IMR-90 (cell line): ENCODE measurements at regions not wholly inside any gene's neighbourhood (a gene's known extent, or its start where the extent isn't known, plus 50 kb on each side); places are given as distances from the start of the nearest gene placed in this dataset.

Source experiments
- BHLHE40 ChIP-seq: fragments of 150-350 bp; IDR thresholded peaks from 2 replicates; pipeline ENCODE4 v1.6.1; 2016; ENCODE audit warnings: mild to moderate bottlenecking, low read depth, low read length
- CEBPB ChIP-seq: IDR thresholded peaks from 2 replicates; pipeline ENCODE4 v1.6.1; 2012; ENCODE audit warnings: low read depth, low read length, improper control_type of control experiment
- MAFK ChIP-seq: IDR thresholded peaks from 2 replicates; pipeline ENCODE4 v1.6.1; 2012; ENCODE audit warnings: low read depth, low read length, improper control_type of control experiment
- MAZ ChIP-seq: IDR thresholded peaks from 2 replicates; pipeline ENCODE4 v1.6.1; 2012; ENCODE audit warnings: low read depth, mild to moderate bottlenecking, low read length, improper control_type of control experiment, moderate library complexity, borderline replicate concordance
- MXI1 ChIP-seq: IDR thresholded peaks from 2 replicates; pipeline ENCODE4 v1.6.1; 2012; ENCODE audit warnings: low read depth, mild to moderate bottlenecking, low read length, moderate library complexity, borderline replicate concordance
- NFE2L2 ChIP-seq: fragments of 150-350 bp; IDR thresholded peaks from 2 replicates; pipeline ENCODE4 v1.6.1; 2016; ENCODE audit warnings: low read depth, mild to moderate bottlenecking, low read length
- POLR2A ChIP-seq: IDR thresholded peaks from 2 replicates; pipeline ENCODE4 v1.6.1; 2012; ENCODE audit warnings: mild to moderate bottlenecking, low read depth, low read length
- RAD21 ChIP-seq: IDR thresholded peaks from 2 replicates; pipeline ENCODE4 v1.6.1; 2012; ENCODE audit warnings: low read length, improper control_type of control experiment
- RFX5 ChIP-seq: IDR thresholded peaks from 2 replicates; pipeline ENCODE4 v1.8.0; 2012; ENCODE audit warnings: low read depth, mild to moderate bottlenecking, low read length, moderate library complexity
- SMC3 ChIP-seq: fragments of 150-350 bp; IDR thresholded peaks from 2 replicates; pipeline ENCODE4 v1.6.1; 2016; ENCODE audit warnings: low read depth, mild to moderate bottlenecking, antibody characterized with exemption, low read length, moderate library complexity
- TF ChIP-seq, protein P1 (sequence below): conservative IDR thresholded peaks from 2 replicates; pipeline ENCODE4 v1.5.1; 2012; ENCODE audit warnings: mild to moderate bottlenecking, low read depth, low read length, improper control_type of control experiment
- TF ChIP-seq, protein P2 (sequence below): fragments of 150-350 bp; IDR thresholded peaks from 2 replicates; pipeline ENCODE4 v1.6.1; 2017; ENCODE audit warnings: mild to moderate bottlenecking, antibody characterized with exemption, low read length, low read depth

DNA sequence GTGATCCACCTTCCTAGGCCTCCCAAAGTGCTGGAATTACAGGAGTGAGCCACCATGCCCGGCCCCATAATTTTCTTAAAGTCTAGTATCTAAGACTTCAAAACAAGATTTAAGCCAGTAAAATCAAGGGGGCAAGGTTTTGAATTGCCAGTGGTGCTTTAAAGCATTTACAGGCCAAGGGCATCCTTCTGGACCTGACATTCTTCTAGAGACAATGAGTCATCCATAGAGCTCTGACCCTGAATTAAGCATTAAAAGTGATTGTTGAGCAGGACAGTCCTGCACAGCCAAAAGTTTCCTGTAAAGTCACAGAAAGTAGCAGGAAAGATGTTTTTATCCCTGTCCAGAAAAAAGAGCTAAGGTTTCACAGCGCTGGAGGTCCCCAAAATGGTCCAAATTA lies 50.9 kb upstream of the ATP12A start:
- TF ChIP-seq MXI1 (no peak), CEBPB (no peak), POLR2A (no peak), MAFK (no peak), RAD21 (no peak), RFX5 (no peak), MAZ (no peak), BHLHE40 (no peak), NFE2L2 (no peak), SMC3 (no peak)
- TF ChIP-seq, protein P1, sequence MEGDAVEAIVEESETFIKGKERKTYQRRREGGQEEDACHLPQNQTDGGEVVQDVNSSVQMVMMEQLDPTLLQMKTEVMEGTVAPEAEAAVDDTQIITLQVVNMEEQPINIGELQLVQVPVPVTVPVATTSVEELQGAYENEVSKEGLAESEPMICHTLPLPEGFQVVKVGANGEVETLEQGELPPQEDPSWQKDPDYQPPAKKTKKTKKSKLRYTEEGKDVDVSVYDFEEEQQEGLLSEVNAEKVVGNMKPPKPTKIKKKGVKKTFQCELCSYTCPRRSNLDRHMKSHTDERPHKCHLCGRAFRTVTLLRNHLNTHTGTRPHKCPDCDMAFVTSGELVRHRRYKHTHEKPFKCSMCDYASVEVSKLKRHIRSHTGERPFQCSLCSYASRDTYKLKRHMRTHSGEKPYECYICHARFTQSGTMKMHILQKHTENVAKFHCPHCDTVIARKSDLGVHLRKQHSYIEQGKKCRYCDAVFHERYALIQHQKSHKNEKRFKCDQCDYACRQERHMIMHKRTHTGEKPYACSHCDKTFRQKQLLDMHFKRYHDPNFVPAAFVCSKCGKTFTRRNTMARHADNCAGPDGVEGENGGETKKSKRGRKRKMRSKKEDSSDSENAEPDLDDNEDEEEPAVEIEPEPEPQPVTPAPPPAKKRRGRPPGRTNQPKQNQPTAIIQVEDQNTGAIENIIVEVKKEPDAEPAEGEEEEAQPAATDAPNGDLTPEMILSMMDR: no peak
- TF ChIP-seq, protein P2, sequence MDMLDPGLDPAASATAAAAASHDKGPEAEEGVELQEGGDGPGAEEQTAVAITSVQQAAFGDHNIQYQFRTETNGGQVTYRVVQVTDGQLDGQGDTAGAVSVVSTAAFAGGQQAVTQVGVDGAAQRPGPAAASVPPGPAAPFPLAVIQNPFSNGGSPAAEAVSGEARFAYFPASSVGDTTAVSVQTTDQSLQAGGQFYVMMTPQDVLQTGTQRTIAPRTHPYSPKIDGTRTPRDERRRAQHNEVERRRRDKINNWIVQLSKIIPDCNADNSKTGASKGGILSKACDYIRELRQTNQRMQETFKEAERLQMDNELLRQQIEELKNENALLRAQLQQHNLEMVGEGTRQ: no peak
